ENCODE measurements at regions not wholly inside any gene's neighbourhood (a gene's known extent, or its start where the extent isn't known, plus 50 kb on each side); places are given as distances from the start of the nearest gene placed in this dataset.

DNA sequence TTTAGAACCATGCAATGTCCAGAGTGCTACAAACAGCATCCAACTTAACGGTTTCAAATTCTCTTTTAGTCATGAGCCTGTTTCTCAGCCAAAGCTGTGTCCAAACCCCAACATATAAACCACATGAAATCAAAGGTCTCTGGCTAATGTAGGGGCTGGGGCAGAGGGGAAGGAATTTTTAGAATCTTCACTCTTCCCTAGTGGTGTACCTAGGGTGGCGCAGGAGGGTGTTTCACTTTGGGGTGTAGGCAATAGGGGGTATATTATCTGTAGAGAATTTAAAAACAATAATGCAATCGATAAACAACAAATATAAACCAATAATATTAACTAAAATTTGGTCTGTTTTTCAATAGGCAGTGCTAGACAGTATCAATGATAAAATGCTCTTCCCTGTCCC lies 132.1 kb upstream of the BRINP1 start:
- TF ChIP-seq GATA2 (IDR thresholded peaks at IDR 0.05; ENCODE audit: low read depth, low read length) (no peak), GATA3 (IDR thresholded peaks at IDR 0.05; ENCODE audit: low read depth, low read length) (no peak)

Data from SH-SY5Y (cell line).